Hepatocyte (in vitro differentiated cells): ENCODE measurements at regions not wholly inside any gene's neighbourhood (a gene's known extent, or its start where the extent isn't known, plus 50 kb on each side); places are given as distances from the start of the nearest gene placed in this dataset.

Experiments used
- DNase-seq: peaks from one replicate; pipeline ENCODE4 v3.0.0-alpha.2; 2016; ENCODE audit warnings: low spot score
- H2AFZ ChIP-seq: fragments of 200-600 bp; sonication (generic); 2 replicates; pipeline ENCODE4 v1.6.0; 2016; ENCODE audit warnings: antibody characterized with exemption, mild to moderate bottlenecking
- H3K27ac ChIP-seq: fragments of 200-600 bp; sonication (generic); 2 replicates; pipeline ENCODE4 v1.5.1; 2016; ENCODE audit warnings: mild to moderate bottlenecking
- H3K27me3 ChIP-seq: fragments of 200-600 bp; sonication (generic); 2 replicates; pipeline ENCODE4 v1.6.1; 2016
- H3K36me3 ChIP-seq: fragments of 200-600 bp; sonication (generic); replicated peaks from 2 replicates; pipeline ENCODE4 v1.5.1; 2016; ENCODE audit warnings: low read depth; ENCODE audit not compliant: insufficient read depth
- H3K4me1 ChIP-seq: fragments of 200-600 bp; sonication (generic); 2 replicates; pipeline ENCODE4 v1.5.1; 2016; ENCODE audit warnings: mild to moderate bottlenecking, moderate library complexity; ENCODE audit not compliant: insufficient read depth
- H3K4me2 ChIP-seq: fragments of 200-600 bp; sonication (generic); 2 replicates; pipeline ENCODE4 v1.6.0; 2016
- H3K4me3 ChIP-seq: fragments of 200-600 bp; sonication (generic); 2 replicates; pipeline ENCODE4 v1.5.1; 2016; ENCODE audit warnings: mild to moderate bottlenecking
- H3K79me2 ChIP-seq: fragments of 200-600 bp; sonication (generic); 2 replicates; pipeline ENCODE4 v1.6.0; 2017; ENCODE audit warnings: mild to moderate bottlenecking
- H3K9me2 ChIP-seq: fragments of 200-600 bp; sonication (generic); replicated peaks from 2 replicates; pipeline ENCODE4 v1.6.0; 2017; ENCODE audit warnings: mild to moderate bottlenecking; ENCODE audit not compliant: insufficient read depth
- H3K9me3 ChIP-seq: fragments of 200-600 bp; sonication (generic); 2 replicates; pipeline ENCODE4 v1.5.1; 2016; ENCODE audit warnings: low read depth, mild to moderate bottlenecking
- H4K20me1 ChIP-seq: fragments of 200-600 bp; sonication (generic); 2 replicates; pipeline ENCODE4 v1.6.0; 2016; ENCODE audit warnings: mild to moderate bottlenecking; ENCODE audit not compliant: insufficient read depth, poor library complexity, severe bottlenecking
- EZH2 ChIP-seq: fragments of 200-600 bp; sonication (generic); IDR thresholded peaks from 2 replicates; pipeline ENCODE4 v1.6.1; 2016; ENCODE audit warnings: antibody characterized with exemption, mild to moderate bottlenecking, borderline replicate concordance
- EZH2phosphoT487 ChIP-seq: fragments of 200-600 bp; sonication (generic); IDR thresholded peaks from one replicate; pipeline ENCODE4 v1.6.1; 2018; ENCODE audit warnings: antibody characterized with exemption, mild to moderate bottlenecking, low read depth, moderate library complexity; ENCODE audit not compliant: unreplicated experiment, severe bottlenecking
- WGBS: methylation state at CpG from one replicate; pipeline ENCODE4 v1.1.6; 2016; ENCODE audit warnings: low lambda C conversion rate; ENCODE audit errors: missing lambda C conversion rate; 5-methylcytosine and 5-hydroxymethylcytosine counted together
- TF ChIP-seq, protein P1 (sequence below): fragments of 200-600 bp; sonication (generic); IDR thresholded peaks from 2 replicates; pipeline ENCODE4 v1.5.1; 2016; ENCODE audit warnings: antibody characterized with exemption, mild to moderate bottlenecking; ENCODE audit not compliant: poor library complexity

- Histone ChIP-seq H3K4me3 (no peak overlapping the region), H2AFZ (no peak overlapping the region), H3K4me1 (no peaks in the 10 kb centered on the region), H3K27ac (no peak overlapping the region), H3K9me3 (no peaks in the 10 kb centered on the region), H3K27me3 (no peaks in the 10 kb centered on the region), H3K79me2 (no peaks in the 10 kb centered on the region), H3K9me2 (no peaks in the 10 kb centered on the region), H4K20me1 (no peaks in the 10 kb centered on the region), H3K36me3 (no peaks in the 10 kb centered on the region), H3K4me2 (no peak overlapping the region)
- 61% methylated on average over 2 of the region's 2 CpGs for WGBS
- TF ChIP-seq EZH2phosphoT487 (no peak), EZH2 (no peak)
- TF ChIP-seq, protein P1, sequence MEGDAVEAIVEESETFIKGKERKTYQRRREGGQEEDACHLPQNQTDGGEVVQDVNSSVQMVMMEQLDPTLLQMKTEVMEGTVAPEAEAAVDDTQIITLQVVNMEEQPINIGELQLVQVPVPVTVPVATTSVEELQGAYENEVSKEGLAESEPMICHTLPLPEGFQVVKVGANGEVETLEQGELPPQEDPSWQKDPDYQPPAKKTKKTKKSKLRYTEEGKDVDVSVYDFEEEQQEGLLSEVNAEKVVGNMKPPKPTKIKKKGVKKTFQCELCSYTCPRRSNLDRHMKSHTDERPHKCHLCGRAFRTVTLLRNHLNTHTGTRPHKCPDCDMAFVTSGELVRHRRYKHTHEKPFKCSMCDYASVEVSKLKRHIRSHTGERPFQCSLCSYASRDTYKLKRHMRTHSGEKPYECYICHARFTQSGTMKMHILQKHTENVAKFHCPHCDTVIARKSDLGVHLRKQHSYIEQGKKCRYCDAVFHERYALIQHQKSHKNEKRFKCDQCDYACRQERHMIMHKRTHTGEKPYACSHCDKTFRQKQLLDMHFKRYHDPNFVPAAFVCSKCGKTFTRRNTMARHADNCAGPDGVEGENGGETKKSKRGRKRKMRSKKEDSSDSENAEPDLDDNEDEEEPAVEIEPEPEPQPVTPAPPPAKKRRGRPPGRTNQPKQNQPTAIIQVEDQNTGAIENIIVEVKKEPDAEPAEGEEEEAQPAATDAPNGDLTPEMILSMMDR: no peak
- DNase-seq: no peak
Measured at GRCh38 chr4:12987284-12987683, 496.9 kb downstream of the RAB28 start.

- no peaks in the 10 kb centered on the region for H3K79me2 ChIP-seq
- H3K4me2 ChIP-seq: no peak overlapping the region
- no peaks in the 10 kb centered on the region for H3K9me3 ChIP-seq
- no peaks in the 10 kb centered on the region for H3K9me2 ChIP-seq
- H3K27me3 ChIP-seq: no peaks in the 10 kb centered on the region
- no peak for TF ChIP-seq EZH2
- TF ChIP-seq, protein P1: no peak
- TF ChIP-seq EZH2phosphoT487: no peak
- no peak overlapping the region for H2AFZ ChIP-seq
- 87% methylated on average over 11 of the region's 11 CpGs for WGBS
- no peak overlapping the region for H3K4me3 ChIP-seq
- no peak for DNase-seq
- H4K20me1 ChIP-seq: no peaks in the 10 kb centered on the region
- no peaks in the 10 kb centered on the region for H3K4me1 ChIP-seq
- no peaks in the 10 kb centered on the region for H3K36me3 ChIP-seq
- no peak overlapping the region for H3K27ac ChIP-seq
Measured at GRCh38 chr4:12979797-12980196, 504.3 kb downstream of the RAB28 start.

DNA sequence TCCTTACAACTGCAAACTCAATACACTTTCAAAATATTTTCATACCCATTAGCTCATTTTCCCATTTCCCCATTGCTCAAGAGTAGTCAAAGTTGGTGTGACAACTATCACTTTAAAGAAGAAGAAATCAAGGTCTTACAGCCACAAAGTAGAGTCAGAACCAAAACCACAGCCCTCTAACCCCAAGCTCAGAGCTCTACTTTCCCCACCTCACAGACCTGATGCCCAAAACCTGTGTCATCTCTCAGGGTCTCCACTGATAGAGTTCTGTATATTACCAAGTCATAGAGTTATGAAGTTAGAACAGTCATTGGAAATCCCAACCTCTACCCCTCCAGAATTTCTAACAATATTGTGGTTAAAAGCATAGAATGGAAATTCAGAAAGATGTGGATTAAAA, 505.8 kb downstream of the RAB28 start:
- Histone ChIP-seq H3K9me3 (no peaks in the 10 kb centered on the region), H3K36me3 (no peaks in the 10 kb centered on the region), H3K9me2 (no peaks in the 10 kb centered on the region), H3K27ac (no peak overlapping the region), H4K20me1 (no peaks in the 10 kb centered on the region), H3K27me3 (no peaks in the 10 kb centered on the region), H3K79me2 (no peaks in the 10 kb centered on the region), H3K4me1 (no peaks in the 10 kb centered on the region), H3K4me3 (no peak overlapping the region), H2AFZ (no peak overlapping the region), H3K4me2 (no peak overlapping the region)
- DNase-seq: no peak
- TF ChIP-seq EZH2 (no peak), EZH2phosphoT487 (no peak)
- TF ChIP-seq, protein P1: no peak

- H3K79me2 ChIP-seq: no peaks in the 10 kb centered on the region
- no peak for DNase-seq
- no peak for TF ChIP-seq EZH2phosphoT487
- TF ChIP-seq, protein P1: no peak
- no peak for TF ChIP-seq EZH2
- H3K27ac ChIP-seq: no peak overlapping the region
- no peaks in the 10 kb centered on the region for H3K36me3 ChIP-seq
- H3K4me2 ChIP-seq: no peak overlapping the region
- no peaks in the 10 kb centered on the region for H3K9me2 ChIP-seq
- H3K4me1 ChIP-seq: no peaks in the 10 kb centered on the region
- H3K27me3 ChIP-seq: no peaks in the 10 kb centered on the region
- no peaks in the 10 kb centered on the region for H4K20me1 ChIP-seq
- 78% methylated on average over 3 of the region's 3 CpGs for WGBS
- no peak overlapping the region for H3K4me3 ChIP-seq
- H3K9me3 ChIP-seq: no peaks in the 10 kb centered on the region
- H2AFZ ChIP-seq: no peak overlapping the region
Measured at GRCh38 chr4:12975511-12975910, 508.6 kb downstream of the RAB28 start.
